HPDE6-E6E7 (cell line): ENCODE measurements at regions not wholly inside any gene's neighbourhood (a gene's known extent, or its start where the extent isn't known, plus 50 kb on each side); places are given as distances from the start of the nearest gene placed in this dataset.
"Not testable (repeated sequence)": the region's sequence is repeated elsewhere in the genome, so short reads cannot be mapped to it uniquely, and the experiment has no call there.

Experiments used
- DNase-seq: peaks from one replicate; pipeline ENCODE4 v3.0.0; 2011; ENCODE audit warnings: missing footprints; ENCODE audit errors: extremely low spot score

DNA sequence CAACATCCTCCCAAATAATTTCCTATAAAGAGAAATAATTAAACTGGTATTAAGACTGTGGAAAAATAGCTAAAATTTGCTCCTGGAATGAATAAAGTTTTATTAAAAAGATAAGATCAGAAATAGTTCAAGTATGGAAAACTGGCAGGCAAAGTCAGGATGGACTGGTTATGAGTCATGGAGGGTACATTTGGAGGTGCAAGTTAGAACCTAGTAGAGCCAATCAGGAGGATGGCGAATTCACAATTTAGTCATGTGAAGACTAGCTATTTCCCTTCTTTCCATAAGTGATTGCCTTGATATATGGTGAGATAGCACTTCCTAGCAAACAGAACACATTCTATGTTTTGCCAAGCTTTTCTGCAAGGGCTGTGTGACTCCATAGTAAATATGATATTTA, 1303.5 kb downstream of the EFNA5 start:
- DNase-seq: no peak

DNA sequence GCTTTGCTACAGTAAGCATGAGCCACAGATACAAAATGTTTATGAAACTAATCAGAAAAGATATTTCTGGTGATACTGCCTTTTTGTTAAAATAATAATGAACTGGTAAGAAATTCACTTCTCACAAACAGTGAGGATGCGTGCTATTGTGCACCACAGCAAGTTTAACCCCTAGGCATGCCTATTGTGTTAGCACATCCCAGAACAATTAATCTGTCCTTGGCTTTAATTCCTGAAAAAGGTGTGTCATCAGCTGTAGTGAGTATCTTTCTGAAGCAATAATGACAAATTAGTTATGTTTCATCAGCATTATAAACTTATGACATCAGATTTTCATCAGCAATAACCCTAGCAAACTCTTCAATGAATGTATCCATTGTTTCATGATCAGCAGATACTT, 1307.2 kb downstream of the EFNA5 start:
- DNase-seq: no peak

GRCh38 chr5:106361905-106362304, 1308.8 kb downstream of the EFNA5 start:
- DNase-seq: no peak

DNA sequence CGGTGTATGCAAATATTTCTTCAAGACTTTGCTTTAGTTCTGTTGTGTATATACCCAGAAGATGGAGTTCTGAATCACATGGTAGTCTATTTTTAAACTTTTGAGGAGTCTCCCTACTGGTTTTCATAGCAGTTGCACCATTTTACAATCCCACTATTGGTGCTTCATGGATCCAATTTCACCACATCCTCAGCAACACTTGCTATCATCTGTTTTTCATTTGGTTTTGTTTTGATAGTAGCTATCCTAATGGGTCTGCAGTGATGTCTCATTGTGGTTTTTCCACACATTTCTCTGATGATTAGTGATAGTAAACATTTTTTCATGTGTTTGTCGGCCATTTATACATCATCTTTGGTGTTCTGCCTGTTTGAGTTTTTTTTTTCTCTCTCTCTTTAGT, 1339.3 kb downstream of the EFNA5 start:
- no peak for DNase-seq

DNA sequence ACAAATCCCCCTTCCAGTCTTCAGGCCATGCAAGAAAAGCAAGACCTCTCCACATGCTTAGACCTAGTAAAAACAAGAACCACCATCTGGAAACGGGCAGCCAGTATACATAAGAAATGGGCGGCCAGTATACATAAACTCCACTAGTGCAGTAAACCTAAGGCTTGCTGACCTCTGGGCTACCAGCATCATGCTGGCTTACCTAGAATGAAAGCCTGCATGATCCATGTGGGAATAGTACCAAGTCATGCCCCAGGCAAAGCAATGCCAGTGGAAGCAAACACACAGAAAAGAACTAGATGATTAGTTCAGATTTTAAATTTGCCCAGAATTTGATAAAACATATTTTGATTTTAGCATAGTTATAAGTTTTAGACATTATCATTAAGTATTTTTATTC, 1346.4 kb downstream of the EFNA5 start:
- no peak for DNase-seq

DNA sequence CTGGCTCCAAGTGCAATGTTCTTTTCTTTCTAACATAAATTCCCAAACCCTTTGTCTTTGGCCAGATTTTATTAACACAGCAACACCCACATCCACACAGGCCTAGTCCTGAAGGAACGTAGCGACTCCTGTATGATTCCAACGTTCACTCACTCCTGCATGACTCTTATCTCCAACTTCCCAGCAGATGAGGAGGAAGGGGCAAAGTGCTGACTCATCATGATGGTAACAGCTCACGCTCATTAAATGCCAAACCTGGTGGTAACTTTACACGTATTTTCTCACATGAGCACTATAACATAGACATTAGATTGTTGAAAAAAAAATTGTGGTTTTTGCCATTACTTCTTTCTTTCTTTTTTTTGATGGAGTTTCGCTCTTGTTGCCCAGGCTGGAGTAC, 1349.5 kb downstream of the EFNA5 start:
- DNase-seq: no peak

- DNase-seq: no peak
These were observed 1356.4 kb downstream of the EFNA5 start for GRCh38 chr5:106314221-106314824.

- no peak for DNase-seq
These were observed 1358.4 kb downstream of the EFNA5 start for GRCh38 chr5:106312360-106312759.

DNA sequence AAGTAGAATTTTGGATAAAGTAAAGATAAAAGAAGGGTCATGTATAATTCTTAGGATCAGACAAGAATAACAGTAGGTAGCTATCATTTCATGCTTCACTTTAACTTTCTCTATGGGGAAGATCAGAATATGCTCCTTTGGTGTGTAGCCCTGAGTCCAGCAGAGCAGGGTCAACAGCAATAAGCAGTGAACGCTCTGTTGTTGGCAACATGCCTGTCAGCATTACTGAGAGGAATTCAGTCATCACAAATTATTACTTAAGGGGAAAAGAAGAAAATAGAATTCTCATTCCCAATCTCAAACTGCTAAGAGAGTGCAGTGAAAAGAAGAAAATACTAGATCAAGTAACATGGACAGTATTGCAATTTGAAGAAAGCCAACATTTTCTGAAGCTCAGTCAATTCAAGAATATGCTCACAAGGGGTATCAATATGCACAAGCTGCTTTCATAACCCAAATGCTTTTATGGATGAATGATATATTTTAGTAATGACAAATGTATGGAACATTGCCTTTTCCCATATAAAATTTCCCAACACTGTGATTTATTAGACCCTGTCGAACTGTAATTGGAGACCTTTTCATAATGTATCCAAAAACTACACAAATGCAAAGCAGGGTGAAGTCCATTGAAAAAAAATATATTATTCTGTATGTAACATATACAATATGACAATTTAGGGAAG, 1359.4 kb downstream of the EFNA5 start:
- no peak for DNase-seq

GRCh38 chr5:106307265-106307664, 1363.5 kb downstream of the EFNA5 start:
- no peak for DNase-seq

DNA sequence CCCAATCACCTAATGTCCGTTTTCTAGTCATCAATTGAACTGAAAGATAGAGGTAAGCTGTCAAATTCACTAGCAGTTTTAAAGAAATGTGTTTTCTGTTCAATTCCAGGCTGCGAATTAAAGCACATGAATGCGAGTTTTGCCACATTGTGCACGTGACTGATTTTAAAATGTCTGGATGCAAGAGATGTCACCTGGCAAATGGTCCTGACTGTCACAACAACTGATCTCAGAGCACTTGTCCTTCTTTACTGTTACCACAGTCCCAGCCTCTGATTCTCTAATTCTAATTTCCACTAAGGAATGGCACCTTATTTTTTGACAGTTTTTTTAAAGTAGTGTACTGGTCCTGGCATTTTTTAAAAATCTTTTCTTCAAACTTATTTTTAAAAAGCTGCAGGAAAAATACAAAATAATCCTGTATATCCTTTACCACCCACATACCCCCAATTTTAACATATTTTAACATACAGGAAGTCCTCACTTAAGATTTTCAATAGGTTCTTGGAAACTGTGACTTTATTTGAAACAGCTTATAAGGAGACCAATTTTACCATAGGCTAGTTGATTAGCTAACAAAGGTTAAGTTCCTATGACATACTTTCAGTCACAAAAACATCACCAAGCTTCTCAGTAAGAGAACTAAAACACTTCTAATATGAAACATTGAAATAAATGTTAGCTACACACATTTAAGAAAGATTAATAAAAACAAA, 1364.3 kb downstream of the EFNA5 start:
- no peak for DNase-seq

DNA sequence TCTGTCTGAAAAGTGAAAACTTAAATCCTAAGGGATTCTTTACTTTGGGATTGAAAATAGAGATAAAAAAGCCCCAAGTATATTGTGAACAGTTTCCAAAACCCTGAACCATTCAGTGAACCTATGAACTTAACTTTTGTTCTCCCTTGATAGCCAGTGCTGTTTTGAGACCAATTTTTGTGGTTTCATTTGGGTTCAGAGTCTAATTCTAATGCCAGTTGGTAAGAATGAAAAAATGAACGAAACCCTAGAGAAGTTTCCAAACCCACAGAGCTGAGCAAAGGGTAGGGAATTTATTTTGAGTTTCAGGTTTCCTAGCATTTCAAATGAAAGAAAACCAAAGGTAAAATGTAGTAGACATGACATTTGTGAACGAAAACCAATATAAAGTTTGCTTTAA, 1366.8 kb downstream of the EFNA5 start:
- DNase-seq: no peak

GRCh38 chr5:106292654-106293053, 1378.1 kb downstream of the EFNA5 start:
- no peak for DNase-seq

GRCh38 chr5:106290841-106291240, 1379.9 kb downstream of the EFNA5 start:
- peak; percentile 17 for DNase-seq

GRCh38 chr5:106288979-106289378, 1381.8 kb downstream of the EFNA5 start:
- no peak for DNase-seq

- no peak for DNase-seq
These were observed 1393.1 kb downstream of the EFNA5 start for GRCh38 chr5:106277540-106278096.

- peak; percentile 7 for DNase-seq
These were observed 1401.4 kb downstream of the EFNA5 start for GRCh38 chr5:106269252-106269843.

- DNase-seq: no peak
These were observed 1403.5 kb downstream of the EFNA5 start for GRCh38 chr5:106267256-106267655.

- DNase-seq: no peak
These were observed 1408.3 kb downstream of the EFNA5 start for GRCh38 chr5:106262395-106262794.

GRCh38 chr5:106259431-106260090, 1411.2 kb downstream of the EFNA5 start:
- not testable (repeated sequence) for DNase-seq

GRCh38 chr5:106258591-106259125, 1412.1 kb downstream of the EFNA5 start:
- no peak for DNase-seq

- DNase-seq: no peak
These were observed 1416.0 kb downstream of the EFNA5 start for GRCh38 chr5:106254784-106255183.
